A673 (cell line): ENCODE measurements at regions not wholly inside any gene's neighbourhood (a gene's known extent, or its start where the extent isn't known, plus 50 kb on each side); places are given as distances from the start of the nearest gene placed in this dataset.

Experiments used
- BruUV-seq: library from RNA; stranded (reverse); fragments of 400-500 nt; replicated peaks from 2 replicates; lab custom pipeline; 2021; lab: Mats Ljungman, UMichigan
- CTCF ChIA-PET: fragments of 300-600 bp; sonication (Branson Sonifier 250); formaldehyde crosslinking; loops from one replicate; lab custom pipeline; 2022; ENCODE audit warnings: antibody characterized with exemption; lab: Charles Lee
- POLR2A ChIA-PET: fragments of 300-600 bp; sonication (Branson Sonifier 250); formaldehyde crosslinking; loops from one replicate; lab custom pipeline; 2022; ENCODE audit warnings: antibody characterized with exemption; ENCODE audit not compliant: low non-redundant PET; lab: Charles Lee
- DNase-seq: peaks from one replicate; pipeline ENCODE4 v3.0.0-alpha.2; 2015; ENCODE audit warnings: low spot score
- H3K27ac ChIP-seq: fragments of 200-600 bp; sonication (generic); 2 replicates; pipeline ENCODE4 v1.5.1; 2016; ENCODE audit warnings: mixed run types, low read depth, mild to moderate bottlenecking, mixed read lengths, antibody characterized with exemption, low read length; ENCODE audit not compliant: poor library complexity, severe bottlenecking
- H3K27me3 ChIP-seq: fragments of 200-600 bp; sonication (generic); replicated peaks from 2 replicates; pipeline ENCODE4 v1.6.1; 2017; ENCODE audit warnings: mixed run types, low read depth, mild to moderate bottlenecking, mixed read lengths, antibody characterized with exemption, low read length; ENCODE audit not compliant: insufficient read depth, poor library complexity
- H3K36me3 ChIP-seq: fragments of 200-600 bp; sonication (generic); 2 replicates; pipeline ENCODE4 v1.6.1; 2016; ENCODE audit warnings: mixed run types, mild to moderate bottlenecking, mixed read lengths, antibody characterized with exemption, low read length; ENCODE audit not compliant: insufficient read depth, poor library complexity, severe bottlenecking
- H3K4me1 ChIP-seq: fragments of 200-600 bp; sonication (generic); 2 replicates; pipeline ENCODE4 v1.6.1; 2017; ENCODE audit warnings: mixed run types, mild to moderate bottlenecking, mixed read lengths, antibody characterized with exemption, low read length; ENCODE audit not compliant: insufficient read depth, poor library complexity, severe bottlenecking
- H3K4me3 ChIP-seq: fragments of 200-600 bp; sonication (generic); 2 replicates; pipeline ENCODE4 v1.5.1; 2016; ENCODE audit warnings: low read depth, mixed run types, mild to moderate bottlenecking, mixed read lengths, low read length; ENCODE audit not compliant: poor library complexity, severe bottlenecking
- H3K9me3 ChIP-seq: fragments of 200-600 bp; sonication (generic); 2 replicates; pipeline ENCODE4 v1.6.1; 2016; ENCODE audit warnings: mixed run types, low read depth, mild to moderate bottlenecking, mixed read lengths, antibody characterized with exemption, low read length; ENCODE audit not compliant: poor library complexity, severe bottlenecking
- EZH2 ChIP-seq: fragments of 200-600 bp; sonication (generic); IDR thresholded peaks from 2 replicates; pipeline ENCODE4 v1.6.1; 2017; ENCODE audit warnings: borderline replicate concordance, low read depth, mild to moderate bottlenecking, mixed read lengths, antibody characterized with exemption, low read length; ENCODE audit not compliant: poor library complexity, severe bottlenecking
- intact Hi-C: fragments of 100-400 bp; cut with micrococcal nuclease; formaldehyde crosslinking; loops from one replicate; pipeline ENCODE4 v1.10.0; 2022; ENCODE audit not compliant: unreplicated experiment
- TF ChIP-seq, protein P1 (sequence below): fragments of 300-800, 200-600 bp; sonication (generic); conservative IDR thresholded peaks from 2 replicates; pipeline ENCODE4 v1.5.1; 2017; ENCODE audit warnings: low read depth, mild to moderate bottlenecking, antibody characterized with exemption, low read length, moderate library complexity, mixed read lengths

DNA sequence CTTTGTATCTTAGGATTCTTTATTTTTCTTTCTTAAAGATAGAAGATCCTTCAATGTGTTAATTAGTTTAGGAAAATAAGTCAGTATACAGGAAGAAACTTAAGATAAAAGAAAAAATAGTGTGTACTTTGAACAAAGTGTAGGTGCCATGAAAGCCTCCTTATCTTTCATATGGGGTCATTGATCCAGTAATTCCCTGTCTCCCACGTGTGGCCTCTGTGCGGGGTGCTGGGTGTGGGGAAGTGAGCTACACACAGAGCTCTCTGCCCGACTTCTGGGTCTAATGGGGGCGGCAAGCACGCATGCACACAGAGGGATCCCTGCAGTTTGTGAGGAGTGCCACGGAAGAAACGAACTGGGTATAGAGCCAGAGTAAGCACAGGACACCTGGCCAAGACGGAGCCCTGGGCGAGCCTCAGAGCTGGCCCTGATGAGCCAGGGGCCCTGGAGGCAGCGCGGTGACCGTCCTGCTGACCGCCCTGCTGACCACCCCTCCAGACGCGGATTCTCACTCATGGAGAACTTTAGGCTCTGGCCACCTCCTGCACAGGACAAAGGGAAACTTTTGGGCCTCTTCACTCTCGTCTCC, 253.5 kb downstream of the ACKR3 start:
- intact Hi-C loops: no loop called here

DNA sequence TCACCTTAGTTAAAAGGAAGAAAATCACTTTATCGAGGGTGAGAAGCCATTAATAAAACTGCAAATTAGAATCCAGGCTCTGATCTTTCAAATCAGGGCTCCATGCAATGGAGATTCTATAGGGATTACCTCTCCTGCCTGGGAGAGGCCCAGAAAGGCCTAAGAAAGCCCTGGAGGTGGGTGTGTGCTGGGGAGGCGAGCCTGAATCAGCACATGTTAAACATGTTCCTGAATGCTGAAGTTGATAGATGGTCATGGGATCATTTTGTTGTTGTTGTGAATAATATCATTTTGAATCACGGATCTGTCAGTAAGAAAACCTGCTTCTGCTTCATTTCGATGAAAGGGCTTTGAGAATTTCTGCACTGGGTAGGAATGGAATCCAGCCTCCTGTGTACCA, 254.3 kb downstream of the ACKR3 start:
- intact Hi-C loops: no loop called here
- Histone ChIP-seq H3K36me3 (no peaks in the 10 kb centered on the region), H3K27me3 (no peaks in the 10 kb centered on the region), H3K4me1 (no peaks in the 10 kb centered on the region), H3K27ac (no peak overlapping the region), H3K4me3 (no peak overlapping the region), H3K9me3 (no peaks in the 10 kb centered on the region)
- CTCF ChIA-PET: no interaction called here
- TF ChIP-seq, protein P1, sequence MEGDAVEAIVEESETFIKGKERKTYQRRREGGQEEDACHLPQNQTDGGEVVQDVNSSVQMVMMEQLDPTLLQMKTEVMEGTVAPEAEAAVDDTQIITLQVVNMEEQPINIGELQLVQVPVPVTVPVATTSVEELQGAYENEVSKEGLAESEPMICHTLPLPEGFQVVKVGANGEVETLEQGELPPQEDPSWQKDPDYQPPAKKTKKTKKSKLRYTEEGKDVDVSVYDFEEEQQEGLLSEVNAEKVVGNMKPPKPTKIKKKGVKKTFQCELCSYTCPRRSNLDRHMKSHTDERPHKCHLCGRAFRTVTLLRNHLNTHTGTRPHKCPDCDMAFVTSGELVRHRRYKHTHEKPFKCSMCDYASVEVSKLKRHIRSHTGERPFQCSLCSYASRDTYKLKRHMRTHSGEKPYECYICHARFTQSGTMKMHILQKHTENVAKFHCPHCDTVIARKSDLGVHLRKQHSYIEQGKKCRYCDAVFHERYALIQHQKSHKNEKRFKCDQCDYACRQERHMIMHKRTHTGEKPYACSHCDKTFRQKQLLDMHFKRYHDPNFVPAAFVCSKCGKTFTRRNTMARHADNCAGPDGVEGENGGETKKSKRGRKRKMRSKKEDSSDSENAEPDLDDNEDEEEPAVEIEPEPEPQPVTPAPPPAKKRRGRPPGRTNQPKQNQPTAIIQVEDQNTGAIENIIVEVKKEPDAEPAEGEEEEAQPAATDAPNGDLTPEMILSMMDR: no peak
- TF ChIP-seq EZH2: no peak
- POLR2A ChIA-PET: no interaction called here
- no TSS peak for BruUV-seq
- DNase-seq: no peak

More for the DNA sequence above, 253.5 kb downstream of the ACKR3 start:
- no peak for TF ChIP-seq EZH2
- TF ChIP-seq, protein P1: no peak
- no peaks in the 10 kb centered on the region for H3K27me3 ChIP-seq
- H3K4me1 ChIP-seq: no peaks in the 10 kb centered on the region
- CTCF ChIA-PET: no interaction called here
- BruUV-seq: no TSS peak
- H3K36me3 ChIP-seq: no peaks in the 10 kb centered on the region
- no peak overlapping the region for H3K4me3 ChIP-seq
- no peak overlapping the region for H3K27ac ChIP-seq
- no peaks in the 10 kb centered on the region for H3K9me3 ChIP-seq
- no peak for DNase-seq
- POLR2A ChIA-PET: no interaction called here

DNA sequence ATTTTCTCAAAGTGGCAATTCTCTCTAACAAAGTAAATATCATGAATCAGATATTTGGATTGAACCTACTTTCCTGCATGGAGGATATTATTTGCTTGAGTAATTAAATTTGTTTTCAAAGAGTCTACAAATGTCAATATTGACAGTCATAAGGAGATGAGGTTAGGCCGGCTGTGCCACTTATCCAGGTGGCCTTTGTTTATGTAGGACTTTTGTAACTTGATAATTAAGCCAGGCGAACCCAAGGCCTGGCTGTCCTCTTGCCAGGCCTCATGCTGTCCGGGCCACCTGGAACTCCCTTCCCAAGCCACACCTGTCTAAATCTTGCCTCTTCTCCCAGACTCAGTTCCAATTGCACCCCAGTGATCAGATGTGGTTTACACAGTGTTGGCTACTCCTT, 255.2 kb downstream of the ACKR3 start:
- no peaks in the 10 kb centered on the region for H3K27me3 ChIP-seq
- BruUV-seq: no TSS peak
- no peaks in the 10 kb centered on the region for H3K4me1 ChIP-seq
- H3K36me3 ChIP-seq: no peaks in the 10 kb centered on the region
- H3K4me3 ChIP-seq: no peak overlapping the region
- CTCF ChIA-PET: no interaction called here
- no peak overlapping the region for H3K27ac ChIP-seq
- no peak for DNase-seq
- TF ChIP-seq EZH2: no peak
- TF ChIP-seq, protein P1: no peak
- intact Hi-C loops: no loop called here
- POLR2A ChIA-PET: no interaction called here
- H3K9me3 ChIP-seq: no peaks in the 10 kb centered on the region
